ENCODE measurements at regions not wholly inside any gene's neighbourhood (a gene's known extent, or its start where the extent isn't known, plus 50 kb on each side); places are given as distances from the start of the nearest gene placed in this dataset.

GRCh38 chr7:137122145-137122544 lies 221.4 kb downstream of the PTN start:
- ChIA-PET CTCF (no interaction called here), POLR2A (no interaction called here)
- FAIRE-seq (no peak), DNase-seq (ENCODE audit: low read depth, low spot score) (no peak)
- Histone ChIP-seq H3K36me3 (ENCODE audit: control insufficient read depth in 2 of 2, extremely low read depth in 1 of 2, insufficient read depth in 2 of 2, low read length in 2 of 2) (no peaks in the 10 kb centered on the region), H3K79me2 (ENCODE audit: control insufficient read depth, insufficient read depth, low read length) (no peaks in the 10 kb centered on the region), H3K27me3 (ENCODE audit: control insufficient read depth in 2 of 2, insufficient read depth in 2 of 2, low read length in 2 of 2) (no peaks in the 10 kb centered on the region), H3K4me1 (ENCODE audit: control insufficient read depth, extremely low read depth, insufficient read depth, low read length) (no peaks in the 10 kb centered on the region), H3K4me2 (ENCODE audit: insufficient read depth, low read length) (no peak overlapping the region), H3K9ac (replicated peaks; ENCODE audit: extremely low read depth, insufficient read depth, low read length) (no peak overlapping the region), H2AFZ (ENCODE audit: low read depth, low read length) (no peak overlapping the region), H3K27ac (ENCODE audit: insufficient read depth, low read depth, low read length) (no peak overlapping the region), H3K9me1 (replicated peaks; ENCODE audit: control insufficient read depth, extremely low read depth, insufficient read depth, low read length) (no peaks in the 10 kb centered on the region), H3K4me3 (replicated peaks in 1 of 3; ENCODE audit: insufficient read depth in 1 of 3, low read depth in 1 of 3, low read length in 3 of 3) (no peak overlapping the region), H4K20me1 (replicated peaks; ENCODE audit: control insufficient read depth, extremely low read depth, insufficient read depth, low read length) (no peaks in the 10 kb centered on the region), H3K9me3 (replicated peaks; ENCODE audit: control insufficient read depth, insufficient read depth, low read length) (no peaks in the 10 kb centered on the region)
- no peak for TF ChIP-seq MAX (IDR thresholded peaks at IDR 0.05; ENCODE audit: insufficient read depth, insufficient read length)
- TF ChIP-seq CTCF (IDR thresholded peaks at IDR 0.05; ENCODE audit: extremely low read depth in 1 of 2, insufficient read depth in 1 of 2, low read depth in 1 of 2, low read length in 2 of 2), result no peak
- TF ChIP-seq POLR2A (IDR thresholded peaks at IDR 0.05; ENCODE audit: low read depth, low read length), result no peak
- no peak for TF ChIP-seq GATA2 (IDR thresholded peaks at IDR 0.05; ENCODE audit: insufficient read depth, insufficient read length, low read depth, low read length)
- dilution Hi-C loops (cut with MboI; ENCODE audit: extremely low pct_ligation_motif_present, low sequenced_read_pairs), result no loop called here
- intact Hi-C loops (cut with micrococcal nuclease), result no loop called here
- BruUV-seq (replicated peaks), result no TSS peak

- FAIRE-seq (no peak), DNase-seq (ENCODE audit: low read depth, low spot score) (no peak)
- H4K20me1 ChIP-seq (replicated peaks; ENCODE audit: control insufficient read depth, extremely low read depth, insufficient read depth, low read length), result no peaks in the 10 kb centered on the region
- no peaks in the 10 kb centered on the region for H3K36me3 ChIP-seq (ENCODE audit: control insufficient read depth in 2 of 2, extremely low read depth in 1 of 2, insufficient read depth in 2 of 2, low read length in 2 of 2)
- TF ChIP-seq MAX (IDR thresholded peaks at IDR 0.05; ENCODE audit: insufficient read depth, insufficient read length), result no peak
- TF ChIP-seq MYC (IDR thresholded peaks at IDR 0.05; ENCODE audit: low read depth, low read length), result no peak
- no peak for TF ChIP-seq POLR2AphosphoS5 (IDR thresholded peaks at IDR 0.05; ENCODE audit: insufficient read depth, low read depth, low read length)
- TF ChIP-seq EZH2 (IDR thresholded peaks at IDR 0.05; ENCODE audit: borderline replicate concordance, low read depth, low read length, severe bottlenecking), result no peak
- TF ChIP-seq POLR2A (IDR thresholded peaks at IDR 0.05; ENCODE audit: low read depth, low read length), result no peak
- no peak for TF ChIP-seq FOS (IDR thresholded peaks at IDR 0.05; ENCODE audit: borderline replicate concordance, insufficient read depth, low read length)
- TF ChIP-seq JUN (IDR thresholded peaks at IDR 0.05; ENCODE audit: borderline replicate concordance, insufficient read depth, insufficient read length, low read depth), result no peak
- TF ChIP-seq GATA2 (IDR thresholded peaks at IDR 0.05; ENCODE audit: insufficient read depth, insufficient read length, low read depth, low read length), result no peak
- no peak for TF ChIP-seq CTCF (IDR thresholded peaks at IDR 0.05; ENCODE audit: extremely low read depth in 1 of 2, insufficient read depth in 1 of 2, low read depth in 1 of 2, low read length in 2 of 2)
- H3K27me3 ChIP-seq (ENCODE audit: control insufficient read depth in 2 of 2, insufficient read depth in 2 of 2, low read length in 2 of 2), result no peaks in the 10 kb centered on the region
- no peaks in the 10 kb centered on the region for H3K79me2 ChIP-seq (ENCODE audit: control insufficient read depth, insufficient read depth, low read length)
- no peak overlapping the region for H2AFZ ChIP-seq (ENCODE audit: low read depth, low read length)
- no TSS peak for BruUV-seq (replicated peaks)
- ChIA-PET CTCF (no interaction called here), POLR2A (no interaction called here)
- H3K9ac ChIP-seq (replicated peaks; ENCODE audit: extremely low read depth, insufficient read depth, low read length), result no peak overlapping the region
- intact Hi-C loops (cut with micrococcal nuclease), result no loop called here
- no peaks in the 10 kb centered on the region for H3K9me3 ChIP-seq (replicated peaks; ENCODE audit: control insufficient read depth, insufficient read depth, low read length)
- no peak overlapping the region for H3K4me3 ChIP-seq (replicated peaks in 1 of 3; ENCODE audit: insufficient read depth in 1 of 3, low read depth in 1 of 3, low read length in 3 of 3)
- no peak overlapping the region for H3K4me2 ChIP-seq (ENCODE audit: insufficient read depth, low read length)
- H3K27ac ChIP-seq (ENCODE audit: insufficient read depth, low read depth, low read length), result no peak overlapping the region
- H3K9me1 ChIP-seq (replicated peaks; ENCODE audit: control insufficient read depth, extremely low read depth, insufficient read depth, low read length), result no peaks in the 10 kb centered on the region
- no peaks in the 10 kb centered on the region for H3K4me1 ChIP-seq (ENCODE audit: control insufficient read depth, extremely low read depth, insufficient read depth, low read length)
- dilution Hi-C loops (cut with MboI; ENCODE audit: extremely low pct_ligation_motif_present, low sequenced_read_pairs), result no loop called here
Measured at GRCh38 chr7:137120690-137121089, 222.8 kb downstream of the PTN start.
